Left renal pelvis (tissue), 4 donors: ENCODE measurements at regions not wholly inside any gene's neighbourhood (a gene's known extent, or its start where the extent isn't known, plus 50 kb on each side); places are given as distances from the start of the nearest gene placed in this dataset.
"Not testable (repeated sequence)": the region's sequence is repeated elsewhere in the genome, so short reads cannot be mapped to it uniquely, and the experiment has no call there.

Experiments
- DNase-seq, 4 donors: peaks; one replicate each; pipeline ENCODE4 v3.0.0-alpha.2; 2013; ENCODE audit warnings: low read depth in 4 of 4, low spot score in 3 of 4

DNA sequence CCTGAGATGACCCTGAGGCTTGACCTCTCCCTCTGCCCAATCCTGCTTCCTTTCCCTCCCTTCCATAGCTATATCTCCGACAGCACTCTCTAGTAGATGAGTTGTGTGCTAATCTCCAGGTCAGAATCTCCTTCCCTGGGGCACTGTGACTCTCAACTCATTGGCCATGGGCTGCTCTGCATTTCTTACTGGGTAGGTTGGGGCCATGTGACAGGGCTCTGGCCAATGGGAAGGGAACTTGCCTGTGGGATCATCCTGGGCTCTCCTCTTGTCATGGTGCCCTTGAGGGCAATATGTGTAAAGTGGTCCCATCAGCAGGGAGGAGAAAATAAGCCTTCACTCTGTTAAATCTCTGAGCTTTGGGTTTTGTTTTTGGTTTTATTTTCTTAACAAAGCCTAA is 80.1 kb upstream of the ANKRD1 start:
- DNase-seq, result no peak

DNA sequence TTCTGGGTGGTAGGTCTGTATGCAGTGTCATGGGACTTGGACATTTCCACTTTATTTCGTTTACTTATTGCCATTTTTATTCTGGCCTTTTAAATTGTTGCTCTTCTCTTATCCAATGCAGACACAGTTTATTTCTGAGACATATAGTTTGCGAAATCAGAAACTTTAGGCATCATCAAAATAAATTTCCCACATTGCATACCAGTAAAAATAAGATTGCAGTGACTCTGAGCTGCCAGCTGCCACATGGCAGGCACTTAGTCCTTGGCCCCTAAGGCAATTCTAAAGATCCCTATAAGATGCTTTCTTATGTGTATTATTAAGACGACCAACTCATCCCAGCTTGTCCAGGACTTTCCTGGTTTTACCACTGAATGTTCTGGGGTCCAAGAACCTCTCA is 81.8 kb upstream of the ANKRD1 start:
- DNase-seq, result no peak

DNA sequence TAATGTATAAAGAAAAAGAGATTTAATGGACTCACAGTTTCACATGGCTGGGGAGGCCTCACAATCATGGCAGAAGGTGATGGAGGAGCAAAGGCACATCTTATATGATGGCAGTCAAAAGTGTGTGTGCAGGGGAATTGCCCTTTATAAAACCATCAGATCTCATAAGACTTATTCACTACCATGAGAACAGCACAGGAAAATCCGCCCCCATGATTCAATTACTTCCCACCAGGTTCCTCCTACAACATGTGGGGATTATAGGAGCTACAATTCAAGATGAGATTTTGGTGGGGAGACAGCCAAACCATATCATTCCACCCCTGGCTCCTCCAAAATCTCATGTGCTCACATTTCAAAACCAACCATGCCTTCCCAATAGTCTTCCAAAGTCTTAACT is 82.5 kb upstream of the ANKRD1 start:
- not testable (repeated sequence) for DNase-seq

DNA sequence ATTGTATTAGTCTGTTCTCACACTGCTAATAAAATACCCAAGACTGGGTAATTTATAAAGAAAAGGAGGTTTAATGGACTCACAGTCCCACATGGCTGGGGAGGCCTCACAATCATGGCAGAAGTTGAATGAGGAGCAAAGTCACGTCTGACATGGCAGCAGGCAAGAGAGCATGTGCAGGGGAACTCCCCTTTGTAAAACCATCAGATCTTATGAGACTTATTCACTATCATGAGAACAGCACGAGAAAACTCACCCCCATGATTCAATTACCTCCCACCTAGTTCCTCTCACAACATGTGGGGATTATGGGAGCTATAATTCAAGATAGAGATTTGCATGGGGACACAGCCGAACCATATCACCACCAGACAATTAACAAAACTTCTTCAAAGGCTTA is 84.4 kb upstream of the ANKRD1 start:
- not testable (repeated sequence) for DNase-seq

DNA sequence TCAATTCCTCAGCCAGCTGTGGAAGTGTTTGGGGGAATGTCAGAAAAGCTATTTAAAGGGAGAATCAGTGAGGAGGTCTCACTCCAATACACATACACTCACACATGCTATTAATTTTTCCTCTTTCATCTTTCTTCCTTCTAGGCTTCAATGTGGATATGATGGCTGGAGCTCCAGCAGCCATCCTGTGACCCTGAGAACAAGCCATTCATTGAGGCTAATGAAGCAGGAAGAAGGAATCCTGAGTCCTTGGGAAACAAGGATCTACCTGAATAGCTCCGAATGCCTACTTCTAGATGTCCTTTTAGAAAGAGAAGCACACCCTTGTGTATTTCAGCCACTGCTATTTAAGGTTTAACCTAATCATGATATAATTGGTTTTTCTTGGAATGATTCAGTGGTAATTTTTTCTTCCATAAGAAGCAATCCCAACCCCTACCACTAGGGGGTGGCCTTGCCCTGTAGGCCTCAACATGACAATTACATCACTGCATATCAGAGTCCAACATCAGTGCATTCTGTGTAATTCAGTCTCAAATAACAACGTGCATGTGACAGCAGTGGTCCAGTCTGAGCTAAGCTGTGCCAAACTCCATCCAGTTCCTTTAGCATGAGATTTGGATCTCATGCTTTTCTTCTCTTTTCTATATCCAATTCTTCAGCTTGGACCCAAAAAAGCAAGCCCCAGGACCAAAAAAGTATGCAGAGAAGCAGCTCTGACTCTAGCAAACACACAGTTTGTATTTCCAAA is 85.3 kb upstream of the ANKRD1 start:
- peak in 2 of 4 donors; percentile 38 to 46 for DNase-seq

DNA sequence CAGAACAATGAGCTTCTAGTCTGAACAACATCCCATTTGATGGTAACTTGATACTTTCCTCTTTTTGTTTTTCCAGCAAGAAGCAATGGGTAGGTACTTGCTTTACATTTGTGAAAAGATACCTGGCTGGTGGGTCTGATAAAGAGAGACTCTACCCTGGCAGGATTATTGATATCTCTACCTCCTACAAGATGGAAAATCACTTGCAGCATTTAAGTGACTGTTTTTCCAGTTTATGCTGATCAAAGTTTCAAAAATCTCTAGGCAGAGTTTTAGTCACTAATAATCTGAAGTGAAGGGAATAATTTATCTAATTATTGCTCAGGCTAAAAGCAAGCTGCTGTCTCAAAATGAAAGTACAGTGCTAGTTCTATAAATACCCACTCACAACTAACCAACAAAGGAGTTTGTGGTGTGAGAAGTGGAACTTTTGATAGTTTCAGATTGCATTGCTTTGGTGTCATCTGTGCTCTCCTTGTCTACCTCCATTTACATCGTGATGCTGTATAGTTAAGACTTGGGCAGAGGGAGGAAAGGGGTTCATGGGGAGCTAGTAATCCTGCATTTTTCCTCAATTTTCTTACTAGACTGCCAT is 86.0 kb upstream of the ANKRD1 start:
- no peak for DNase-seq

DNA sequence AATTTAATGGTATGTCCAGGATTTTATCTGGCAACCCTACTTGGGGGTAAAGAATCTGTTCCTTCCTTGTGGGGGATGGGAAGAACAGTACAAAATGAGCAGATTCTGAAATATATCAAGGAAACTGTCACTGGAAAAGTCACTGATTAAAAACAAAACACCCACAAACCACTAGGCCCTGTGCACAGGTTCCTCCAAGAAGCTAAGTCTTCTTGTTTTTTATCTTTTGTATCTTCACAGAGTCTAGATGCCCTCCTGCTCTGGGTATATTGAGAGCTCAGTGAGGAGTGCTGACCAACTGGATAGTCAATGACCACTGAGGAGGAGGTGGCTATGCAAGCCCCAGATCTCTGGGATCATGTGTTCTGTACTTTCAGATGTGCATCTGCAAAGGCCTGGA is 86.8 kb upstream of the ANKRD1 start:
- no peak for DNase-seq

DNA sequence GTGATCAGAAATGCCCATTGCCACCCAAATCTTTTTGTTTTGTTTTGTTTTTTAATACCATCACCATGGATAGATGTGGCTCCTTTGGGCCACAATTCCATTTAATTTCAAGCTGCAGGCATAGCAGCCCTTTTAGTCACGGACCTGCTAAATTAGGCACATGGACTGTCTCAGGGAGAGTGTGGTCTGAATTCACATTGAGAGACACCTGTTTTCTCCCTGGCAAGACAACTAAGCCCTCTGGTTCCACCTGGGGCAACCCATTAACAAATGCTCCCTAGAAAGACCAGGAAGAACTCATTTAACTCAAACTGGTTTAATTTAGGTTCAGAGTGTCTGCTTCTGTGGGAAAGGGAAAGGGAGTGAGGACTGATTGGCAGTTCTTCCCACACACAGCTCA is 88.2 kb upstream of the ANKRD1 start:
- DNase-seq, result no peak

DNA sequence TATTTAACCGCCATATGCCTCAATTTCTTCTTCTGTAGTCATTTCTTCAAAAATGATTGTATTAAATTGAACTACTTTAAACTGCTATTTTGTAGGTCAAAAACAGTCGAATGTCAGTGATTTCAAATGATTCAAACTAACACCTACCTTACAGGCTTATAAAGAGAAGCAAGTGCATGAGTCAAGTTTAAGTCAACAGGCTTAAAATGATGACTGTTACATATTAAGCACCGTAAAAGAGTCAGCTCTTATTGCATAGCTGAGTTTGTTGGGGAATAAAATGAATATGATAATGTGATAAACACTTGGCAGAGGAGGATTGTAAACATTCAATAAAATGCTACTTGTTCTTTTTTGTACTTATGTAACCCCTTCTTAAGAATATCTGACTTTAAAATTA is 90.1 kb upstream of the ANKRD1 start:
- DNase-seq, result no peak

DNA sequence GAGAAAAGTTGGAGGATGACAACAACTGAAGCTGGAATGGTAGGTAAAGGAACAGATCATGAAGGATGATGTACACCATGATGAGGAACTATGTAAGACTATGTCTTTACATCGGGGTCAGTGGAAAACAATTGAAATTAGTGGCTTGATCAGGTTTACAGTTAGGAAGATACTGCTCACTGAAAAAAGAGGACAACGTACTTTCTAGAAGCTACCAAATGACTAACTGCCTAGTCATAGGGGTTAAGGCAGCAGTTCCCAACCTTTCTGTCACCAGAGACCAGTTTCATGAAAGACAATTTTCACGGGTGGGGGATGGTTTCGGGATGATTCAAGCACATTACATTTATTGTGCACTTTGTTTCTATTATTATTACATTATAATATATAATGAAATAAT is 91.6 kb upstream of the ANKRD1 start:
- no peak for DNase-seq

DNA sequence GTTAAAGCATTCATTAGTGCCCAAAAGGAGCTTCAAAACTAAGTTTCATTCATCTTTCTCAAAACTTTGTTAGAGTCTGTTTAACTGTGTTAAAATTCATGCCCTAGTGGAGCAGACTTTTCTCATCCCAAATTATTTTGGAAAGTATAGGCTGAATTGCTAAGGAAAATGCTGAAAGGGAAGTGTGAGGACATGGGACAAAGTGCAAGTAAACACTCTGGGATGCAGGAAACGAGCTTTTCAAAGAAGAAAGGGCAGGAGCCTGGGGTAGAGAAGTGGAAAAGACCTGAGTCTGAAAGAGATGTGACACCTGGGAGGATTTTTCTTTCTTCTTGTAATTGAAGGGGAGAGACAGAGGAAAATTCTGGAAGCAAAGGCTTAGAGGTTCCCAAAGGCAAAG is 93.1 kb upstream of the ANKRD1 start:
- DNase-seq, result no peak

DNA sequence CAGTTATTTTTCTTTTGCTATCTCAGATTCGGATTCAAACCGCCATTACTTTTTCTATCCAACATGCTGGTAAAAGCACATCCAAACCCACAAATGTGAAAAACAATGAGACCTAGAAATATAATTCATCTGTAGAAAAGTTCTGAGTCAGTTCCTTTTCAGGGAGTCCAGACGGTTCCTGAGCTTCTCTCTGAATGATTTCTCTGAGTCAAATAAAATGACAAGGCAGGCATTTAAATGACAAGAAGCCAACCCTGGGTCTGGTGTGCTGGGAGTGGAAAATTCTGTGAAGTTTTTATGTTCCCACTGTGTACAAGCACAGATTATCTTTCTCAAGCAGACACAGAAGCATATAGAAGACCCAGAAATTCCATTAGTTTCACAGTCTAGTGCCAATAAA is 96.3 kb upstream of the ANKRD1 start:
- DNase-seq, result no peak

DNA sequence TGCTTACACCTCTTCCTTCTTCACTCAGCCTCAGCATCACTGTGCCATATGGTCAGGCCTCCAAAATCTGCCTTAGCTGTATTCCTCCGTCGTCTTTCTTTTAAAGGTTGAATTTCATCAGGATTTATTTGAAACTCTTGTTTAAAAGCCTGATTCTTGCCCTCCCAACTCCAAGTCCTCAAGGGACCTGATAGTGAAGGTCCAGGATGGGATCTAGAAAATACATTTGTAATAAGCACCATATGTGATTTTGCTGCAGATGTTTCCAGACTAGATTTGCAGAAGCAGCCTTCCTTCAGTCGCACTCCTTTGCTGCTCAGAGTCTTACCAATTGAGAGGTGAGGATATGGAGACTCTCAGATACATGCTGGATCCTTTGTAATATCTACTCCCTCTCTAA is 101.0 kb upstream of the ANKRD1 start:
- no peak for DNase-seq

DNA sequence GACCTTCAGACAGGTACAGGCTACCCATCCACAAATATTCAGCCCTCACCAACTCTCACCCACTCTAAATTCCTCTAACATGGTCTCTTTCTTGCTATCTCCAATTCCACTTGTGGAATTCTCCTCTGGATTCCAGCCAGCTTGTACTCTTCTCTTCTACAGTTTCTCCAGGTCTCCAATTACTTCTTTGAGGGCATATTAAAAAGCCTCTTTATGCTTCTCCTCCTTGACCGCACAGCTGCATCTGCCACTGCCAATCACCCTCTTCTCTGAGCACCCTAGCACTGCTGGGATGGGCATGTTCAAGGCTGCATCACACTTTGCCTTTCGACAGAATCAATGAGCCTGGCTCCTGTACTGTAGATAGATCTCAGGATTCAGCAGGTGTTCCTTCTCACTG is 101.5 kb upstream of the ANKRD1 start:
- DNase-seq, result no peak

DNA sequence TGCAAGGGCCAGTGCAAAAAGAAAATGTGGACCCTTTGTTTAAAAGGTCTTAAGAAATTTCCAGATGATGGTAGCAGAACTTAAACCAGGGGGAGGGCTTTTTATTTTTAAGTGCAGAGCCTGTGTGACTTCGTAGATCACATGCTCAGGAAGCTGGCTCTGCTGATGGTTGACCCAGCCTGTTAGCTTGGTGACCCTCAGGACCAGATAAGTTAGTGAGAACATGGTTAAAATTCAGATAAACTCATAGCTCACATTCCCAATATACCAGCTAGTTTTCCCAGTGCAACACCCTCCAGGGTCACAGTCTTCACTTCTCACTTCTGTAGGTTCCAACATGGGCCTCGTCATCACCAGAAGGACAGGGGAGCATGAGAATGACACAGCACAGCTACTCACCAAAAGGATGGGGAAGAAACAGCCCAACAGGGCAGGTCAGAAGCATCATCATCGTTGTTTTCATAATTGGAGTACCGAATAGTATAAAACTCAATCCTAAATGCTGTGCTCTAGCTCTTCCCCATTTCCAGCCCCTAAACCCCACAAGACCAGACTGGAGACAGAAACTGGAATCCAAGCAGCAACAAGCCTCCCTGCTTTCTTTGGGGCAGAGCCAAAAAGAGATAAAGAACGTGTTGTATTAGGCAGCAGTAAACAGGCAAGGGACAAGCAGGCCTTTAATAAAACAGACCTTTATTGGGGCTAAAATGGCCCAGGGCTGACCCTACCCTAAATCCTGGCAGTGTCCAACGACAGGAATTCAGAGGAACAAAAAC is 102.2 kb upstream of the ANKRD1 start:
- no peak for DNase-seq

DNA sequence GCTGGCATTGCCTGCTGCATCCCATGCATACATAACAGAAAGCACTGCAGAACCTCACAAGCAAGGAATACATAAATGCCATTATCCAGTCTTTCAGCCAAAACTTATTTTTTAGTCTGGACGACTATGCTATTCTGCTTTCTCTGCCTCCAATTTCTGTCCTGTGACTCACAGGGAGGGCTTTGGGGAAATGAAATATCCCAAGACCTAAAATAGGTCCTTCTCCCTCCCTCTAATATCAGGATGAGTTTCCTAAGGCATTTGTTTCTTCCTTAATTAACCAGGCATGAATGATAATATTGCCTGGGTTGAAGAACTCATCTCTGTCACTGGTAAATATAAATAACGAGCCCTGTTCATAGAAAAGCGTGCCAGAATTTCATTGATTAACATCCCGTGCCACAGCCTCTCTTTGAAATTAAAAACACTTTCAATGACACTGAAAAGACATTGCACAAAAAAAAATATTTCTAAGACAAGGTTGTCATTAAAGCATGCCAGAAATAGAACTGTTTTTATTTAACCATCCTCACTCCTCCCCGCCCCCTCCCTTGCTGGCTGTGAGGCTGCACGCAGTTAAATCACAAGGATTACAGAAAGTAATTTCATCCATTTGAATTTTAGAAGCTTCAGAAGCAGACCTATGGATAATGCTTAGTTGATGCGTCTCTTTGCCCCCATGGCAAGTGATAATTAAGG is 103.0 kb upstream of the ANKRD1 start:
- DNase-seq, result no peak

DNA sequence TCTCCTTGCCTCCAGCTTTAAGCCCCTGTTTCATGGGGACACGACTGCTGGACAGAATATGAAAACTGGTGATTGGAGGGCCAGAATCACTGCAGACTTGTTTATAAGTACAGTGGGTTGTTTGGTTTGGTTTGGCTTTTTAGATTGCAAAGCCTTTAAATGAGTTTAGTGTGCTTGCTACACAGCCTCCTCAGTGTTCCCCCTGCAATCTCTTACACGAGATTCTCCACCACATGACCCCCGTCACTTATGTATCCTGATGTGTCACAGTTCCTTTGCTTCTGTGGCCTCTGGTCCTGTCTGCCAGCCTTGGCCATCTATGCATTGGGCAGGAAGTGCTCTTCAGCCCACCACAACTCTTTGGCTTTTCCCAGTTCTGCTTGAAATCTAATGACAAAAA is 103.7 kb upstream of the ANKRD1 start:
- no peak for DNase-seq

DNA sequence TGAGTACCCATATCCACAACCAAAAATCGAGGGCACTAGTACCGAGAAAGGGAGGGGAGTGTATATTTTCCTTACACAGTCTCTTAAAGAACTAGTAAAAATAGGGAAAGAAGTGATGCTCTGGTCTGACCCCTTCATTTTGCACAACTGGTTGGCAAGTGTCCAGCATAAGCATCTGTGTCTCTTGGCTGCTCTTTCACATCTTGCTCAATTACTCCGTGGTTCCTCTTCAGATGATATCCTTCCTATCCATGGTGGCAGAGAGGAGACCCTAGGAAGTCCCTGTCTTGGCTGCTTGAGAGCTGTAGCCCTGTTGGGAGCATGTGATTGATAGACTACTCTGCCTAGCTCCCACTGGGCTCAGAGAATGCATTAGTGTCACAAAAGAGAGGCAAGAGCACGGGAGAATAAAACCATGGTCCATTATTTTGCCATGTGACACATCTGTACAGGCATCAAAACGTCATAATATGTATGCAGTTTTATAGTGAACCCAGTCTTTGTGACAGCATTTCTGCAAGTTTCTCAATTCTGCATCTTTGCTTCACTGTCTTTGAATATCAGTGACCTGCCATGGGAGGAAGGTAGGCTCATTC is 111.8 kb upstream of the ANKRD1 start:
- DNase-seq, result no peak

DNA sequence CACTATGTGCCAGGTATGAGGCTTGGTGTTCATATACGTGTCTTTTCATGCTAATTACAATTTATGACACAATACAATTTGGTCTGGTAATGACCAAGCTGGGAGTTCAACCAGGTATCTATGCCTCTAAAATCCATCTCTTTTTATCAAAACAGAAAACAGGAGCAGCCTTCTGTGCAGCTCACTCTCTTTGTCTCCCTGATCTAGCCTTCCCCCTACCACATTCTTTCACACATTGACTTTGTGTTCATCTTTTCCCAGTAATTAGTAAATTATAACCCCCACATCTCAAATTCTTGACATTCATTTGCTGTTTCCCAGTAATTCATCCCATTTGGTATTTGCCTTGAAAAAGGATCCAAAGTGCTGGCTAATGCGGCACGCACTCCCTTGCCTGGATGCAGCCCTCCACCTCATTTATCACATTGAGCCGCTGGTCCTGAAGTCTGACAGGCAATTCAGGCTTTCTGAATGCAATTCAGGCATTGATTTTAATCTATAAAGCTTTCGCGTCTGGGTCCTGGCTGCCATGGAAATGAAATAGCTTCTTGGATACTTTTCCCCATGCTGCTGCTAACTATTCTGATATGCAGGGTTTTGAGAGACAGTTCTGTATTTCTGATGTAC is 112.5 kb upstream of the ANKRD1 start:
- DNase-seq, result no peak

DNA sequence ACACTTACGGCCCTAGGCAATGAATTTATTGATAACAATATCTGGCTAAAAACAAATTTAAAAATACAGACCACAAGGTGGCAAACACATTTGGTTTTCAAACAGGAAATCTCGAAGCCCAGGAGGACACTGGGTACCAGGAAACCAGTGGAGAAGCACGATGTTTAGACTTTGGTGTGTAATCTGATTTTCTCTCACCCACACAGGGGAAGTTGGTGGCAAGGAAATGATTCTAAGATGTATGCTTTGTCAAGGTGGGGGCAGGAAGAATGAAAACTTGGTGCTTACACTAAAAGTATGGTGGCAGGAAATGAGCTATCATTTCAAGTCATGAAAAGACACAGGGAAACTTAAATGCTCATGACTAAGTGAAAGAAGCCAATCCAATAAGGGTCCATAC is 113.2 kb upstream of the ANKRD1 start:
- DNase-seq, result no peak
